Uterus (tissue), 3 donors: ENCODE measurements at regions not wholly inside any gene's neighbourhood (a gene's known extent, or its start where the extent isn't known, plus 50 kb on each side); places are given as distances from the start of the nearest gene placed in this dataset.

Source experiments
- DNase-seq, 2 donors: peaks; one replicate each; pipeline ENCODE4 v3.0.0-alpha.2; 2019 to 2020
- H3K27ac ChIP-seq, 2 donors: fragments of 200-600 bp; sonication (generic); 1 replicate in 1 of 2; 2 replicates in 1 of 2; pipeline ENCODE4 v1.5.1; 2016 to 2018
- H3K27me3 ChIP-seq, 2 donors: fragments of 200-600 bp; sonication (generic); one replicate each; pipeline ENCODE4 v1.5.1; 2018 to 2019; ENCODE audit warnings: control low read depth in 1 of 2
- H3K36me3 ChIP-seq, 2 donors: fragments of 200-600 bp; sonication (generic); one replicate each; pipeline ENCODE4 v1.5.1; 2019; ENCODE audit warnings: control low read depth in 1 of 2
- H3K4me1 ChIP-seq, 2 donors: fragments of 200-600 bp; sonication (generic); one replicate each; pipeline ENCODE4 v1.5.1; 2018 to 2019; ENCODE audit warnings: control low read depth in 1 of 2
- H3K4me3 ChIP-seq, 2 donors: fragments of 200-600 bp; sonication (generic); 1 replicate in 1 of 2; 2 replicates in 1 of 2; pipeline ENCODE4 v1.5.1; 2018 to 2019; ENCODE audit warnings: mild to moderate bottlenecking in 1 of 2
- H3K9me3 ChIP-seq, 2 donors: fragments of 200-600 bp; sonication (generic); one replicate each; pipeline ENCODE4 v1.5.1; 2019; ENCODE audit warnings: control low read depth in 1 of 2
- POLR2A ChIP-seq, 2 donors: fragments of 450-650 bp; IDR thresholded peaks; one replicate each; pipeline ENCODE4 v1.6.1; 2016; ENCODE audit warnings: antibody characterized with exemption in 2 of 2, mild to moderate bottlenecking in 1 of 2, moderate library complexity in 1 of 2
- intact Hi-C: fragments of 100-400 bp; cut with DNase I; formaldehyde crosslinking; loops from one replicate; pipeline ENCODE4 v1.15.1; 2023; ENCODE audit warnings: low total_unique reads
- TF ChIP-seq, protein P1 (sequence below), 4 experiments: fragments of 200-600 bp in 2 of 4; fragments of 450-650 bp in 2 of 4; sonication (generic) in 2 of 4; IDR thresholded peaks; one replicate each; pipeline ENCODE4 v1.5.1; 2016 to 2019; ENCODE audit warnings: antibody characterized with exemption in 4 of 4, mild to moderate bottlenecking in 2 of 4, moderate library complexity in 1 of 4
- donor health status: DM: yes; HTN: yes; CAD: no.

DNA sequence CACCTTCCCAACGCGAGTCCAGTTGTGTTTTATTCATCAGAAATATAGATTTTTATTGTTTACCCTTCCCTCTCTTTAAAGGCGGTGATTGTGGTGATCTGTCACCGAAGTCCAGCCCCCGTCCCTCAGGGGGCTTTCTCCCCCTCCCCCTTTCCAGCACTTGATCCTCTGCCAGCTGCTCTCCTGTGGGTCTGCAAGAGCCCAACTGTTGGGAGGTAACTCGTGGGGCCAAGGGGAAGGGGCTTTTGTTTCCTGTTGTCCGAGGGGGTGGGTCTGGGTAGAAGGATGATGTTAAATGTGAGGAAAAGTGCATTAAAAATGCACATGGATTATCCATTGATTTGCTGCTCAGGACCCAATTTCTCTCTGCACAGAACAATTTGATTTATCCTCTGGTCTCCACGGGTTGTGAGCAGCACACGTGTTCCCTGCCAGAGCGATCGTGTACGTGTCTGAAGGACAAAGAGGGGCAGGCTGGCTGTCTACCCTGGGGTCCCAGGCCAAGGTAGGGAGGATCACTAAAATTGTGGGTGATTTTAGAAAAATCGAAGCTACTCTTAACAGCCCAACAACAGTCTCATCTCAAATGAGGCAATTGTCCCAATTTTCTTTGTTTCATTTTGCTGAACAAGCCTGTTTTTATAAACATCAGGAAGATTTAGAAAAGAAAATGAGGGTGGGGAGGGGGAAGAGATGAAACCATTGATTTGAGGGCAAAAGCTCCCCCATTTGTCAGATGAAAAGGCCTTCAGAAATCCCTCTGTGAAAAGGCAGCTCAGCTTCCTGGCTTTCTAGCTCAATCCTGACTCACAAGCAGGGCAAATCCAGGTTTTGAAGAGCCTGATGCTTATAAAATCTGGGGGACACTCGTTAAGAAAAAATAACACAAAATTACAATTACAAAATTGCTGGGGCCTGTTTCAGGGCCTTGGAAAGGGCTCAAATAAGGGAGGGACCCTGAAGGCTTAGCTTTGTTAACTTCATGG is 176.2 kb downstream of the RHOU start:
- no peaks in the 10 kb centered on the region for H3K36me3 ChIP-seq
- H3K4me3 ChIP-seq: no peak overlapping the region
- H3K9me3 ChIP-seq: no peaks in the 10 kb centered on the region
- H3K4me1 ChIP-seq: no peaks in the 10 kb centered on the region
- intact Hi-C loops: no loop called here
- no peak for DNase-seq
- no peak for TF ChIP-seq POLR2A (IDR thresholded peaks at IDR 0.05)
- TF ChIP-seq, protein P1, sequence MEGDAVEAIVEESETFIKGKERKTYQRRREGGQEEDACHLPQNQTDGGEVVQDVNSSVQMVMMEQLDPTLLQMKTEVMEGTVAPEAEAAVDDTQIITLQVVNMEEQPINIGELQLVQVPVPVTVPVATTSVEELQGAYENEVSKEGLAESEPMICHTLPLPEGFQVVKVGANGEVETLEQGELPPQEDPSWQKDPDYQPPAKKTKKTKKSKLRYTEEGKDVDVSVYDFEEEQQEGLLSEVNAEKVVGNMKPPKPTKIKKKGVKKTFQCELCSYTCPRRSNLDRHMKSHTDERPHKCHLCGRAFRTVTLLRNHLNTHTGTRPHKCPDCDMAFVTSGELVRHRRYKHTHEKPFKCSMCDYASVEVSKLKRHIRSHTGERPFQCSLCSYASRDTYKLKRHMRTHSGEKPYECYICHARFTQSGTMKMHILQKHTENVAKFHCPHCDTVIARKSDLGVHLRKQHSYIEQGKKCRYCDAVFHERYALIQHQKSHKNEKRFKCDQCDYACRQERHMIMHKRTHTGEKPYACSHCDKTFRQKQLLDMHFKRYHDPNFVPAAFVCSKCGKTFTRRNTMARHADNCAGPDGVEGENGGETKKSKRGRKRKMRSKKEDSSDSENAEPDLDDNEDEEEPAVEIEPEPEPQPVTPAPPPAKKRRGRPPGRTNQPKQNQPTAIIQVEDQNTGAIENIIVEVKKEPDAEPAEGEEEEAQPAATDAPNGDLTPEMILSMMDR (IDR thresholded peaks at IDR 0.05): no peak
- H3K27ac ChIP-seq: no peak overlapping the region
- no peaks in the 10 kb centered on the region for H3K27me3 ChIP-seq

DNA sequence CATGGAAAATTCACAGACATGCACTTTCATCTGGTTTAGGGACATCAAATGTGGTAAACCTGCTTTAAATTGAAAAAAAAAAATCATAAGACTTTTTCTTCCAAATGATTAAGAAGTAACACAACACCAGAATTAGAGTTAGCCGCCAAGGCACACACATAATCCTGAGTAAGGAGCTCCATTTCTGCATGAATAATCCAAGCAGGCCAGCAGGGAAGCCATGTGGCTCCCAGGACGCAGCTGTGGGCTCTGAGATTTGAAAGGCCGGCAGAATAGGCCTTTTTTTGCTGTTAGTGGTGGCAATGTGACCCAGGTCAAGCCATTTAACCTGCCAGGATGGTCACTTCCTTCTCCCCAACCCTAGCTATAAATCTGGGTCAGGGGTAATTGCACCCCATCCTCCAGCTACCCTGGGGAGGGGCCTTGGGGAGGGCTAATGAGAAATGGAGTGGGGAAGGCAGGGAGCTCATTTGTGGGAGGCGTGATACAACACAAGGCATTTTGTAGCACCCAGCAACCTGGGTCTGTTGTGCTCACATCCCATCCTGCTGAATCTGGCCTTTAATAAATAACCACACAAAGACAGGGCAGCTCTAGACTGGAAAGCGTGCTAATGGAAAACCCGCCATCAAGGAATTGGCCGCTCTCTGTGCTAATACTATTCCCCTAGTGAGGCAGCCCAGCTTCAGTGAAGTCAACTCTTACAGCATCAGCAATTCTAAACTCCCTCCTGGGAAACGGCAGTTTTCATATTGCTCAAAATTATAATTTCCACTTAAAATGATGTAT is 178.5 kb downstream of the RHOU start:
- no peaks in the 10 kb centered on the region for H3K9me3 ChIP-seq
- no peak overlapping the region for H3K4me3 ChIP-seq
- TF ChIP-seq, protein P1 (IDR thresholded peaks at IDR 0.05): no peak
- TF ChIP-seq POLR2A (IDR thresholded peaks at IDR 0.05): no peak
- intact Hi-C loops: no loop called here
- H3K36me3 ChIP-seq: no peaks in the 10 kb centered on the region
- H3K4me1 ChIP-seq: no peaks in the 10 kb centered on the region
- no peak overlapping the region for H3K27ac ChIP-seq
- no peaks in the 10 kb centered on the region for H3K27me3 ChIP-seq
- no peak for DNase-seq

DNA sequence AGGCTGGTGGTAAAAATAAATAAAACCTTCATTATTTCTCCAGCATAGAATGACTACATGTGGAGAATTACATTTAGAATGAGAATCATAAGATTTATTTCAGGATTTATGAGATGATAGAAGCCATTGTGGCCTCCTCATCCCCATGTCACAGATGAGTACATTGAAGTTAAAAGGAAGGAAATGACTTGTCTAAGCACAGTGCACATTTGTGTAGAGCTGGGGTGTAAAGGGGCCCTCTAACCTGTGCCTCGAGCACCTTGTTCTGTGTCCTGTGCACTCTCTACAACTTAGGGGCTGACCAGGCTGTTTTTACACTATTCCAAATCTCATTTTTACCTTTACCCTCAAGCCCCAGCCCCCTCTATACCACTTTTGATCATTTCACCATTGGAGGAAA is 179.4 kb downstream of the RHOU start:
- Histone ChIP-seq H3K4me3 (no peak overlapping the region), H3K36me3 (no peaks in the 10 kb centered on the region), H3K27me3 (no peaks in the 10 kb centered on the region), H3K27ac (no peak overlapping the region), H3K4me1 (no peaks in the 10 kb centered on the region), H3K9me3 (no peaks in the 10 kb centered on the region)
- TF ChIP-seq, protein P1 (IDR thresholded peaks at IDR 0.05): no peak
- no peak for TF ChIP-seq POLR2A (IDR thresholded peaks at IDR 0.05)
- intact Hi-C loops: no loop called here
- no peak for DNase-seq

DNA sequence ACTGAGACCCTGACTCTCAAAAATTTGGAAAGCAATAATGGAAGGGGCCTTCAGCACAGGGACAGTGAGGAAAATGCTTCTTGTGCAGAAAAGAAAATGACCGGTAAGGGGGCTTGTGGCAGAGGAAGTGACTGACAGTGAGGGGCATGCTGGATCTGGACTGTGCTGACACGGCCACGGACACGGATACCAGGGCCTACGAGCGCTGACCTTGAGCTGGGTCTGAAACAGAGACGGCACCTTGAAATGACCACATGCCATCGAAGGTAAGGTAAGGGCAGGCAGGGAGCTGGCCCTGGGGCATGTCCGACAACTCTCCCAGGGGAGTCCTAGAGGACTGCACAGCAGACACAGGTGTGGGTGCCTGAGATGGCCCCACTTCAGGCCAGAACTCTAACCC is 182.1 kb downstream of the RHOU start:
- intact Hi-C loops: no loop called here
- no peaks in the 10 kb centered on the region for H3K27me3 ChIP-seq
- DNase-seq: no peak
- TF ChIP-seq, protein P1 (IDR thresholded peaks at IDR 0.05): no peak
- TF ChIP-seq POLR2A (IDR thresholded peaks at IDR 0.05): no peak
- H3K27ac ChIP-seq: no peak overlapping the region
- no peak overlapping the region for H3K4me3 ChIP-seq
- no peaks in the 10 kb centered on the region for H3K9me3 ChIP-seq
- H3K36me3 ChIP-seq: no peaks in the 10 kb centered on the region
- no peaks in the 10 kb centered on the region for H3K4me1 ChIP-seq

DNA sequence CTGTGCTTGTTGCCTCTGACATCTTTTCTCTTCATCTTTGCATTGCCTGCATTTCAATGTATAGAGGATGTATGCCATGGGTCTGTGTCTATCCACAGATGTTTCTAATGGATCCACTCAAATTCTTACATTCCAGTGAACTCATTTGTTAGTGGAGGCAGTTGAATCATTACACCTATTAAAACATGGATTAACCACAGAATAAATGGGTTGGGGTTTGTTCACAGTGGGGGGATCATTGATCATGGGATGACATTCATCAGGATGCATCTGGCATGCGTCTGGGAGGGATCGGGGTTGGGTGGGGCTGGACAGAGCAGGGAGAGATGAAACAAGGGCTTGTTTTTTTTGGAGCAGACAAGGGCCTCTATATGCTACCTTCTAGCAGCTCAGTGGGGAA is 182.5 kb downstream of the RHOU start:
- intact Hi-C loops: no loop called here
- no peak for TF ChIP-seq POLR2A (IDR thresholded peaks at IDR 0.05)
- H3K27me3 ChIP-seq: no peaks in the 10 kb centered on the region
- no peak for DNase-seq
- no peak overlapping the region for H3K27ac ChIP-seq
- H3K36me3 ChIP-seq: no peaks in the 10 kb centered on the region
- H3K9me3 ChIP-seq: no peaks in the 10 kb centered on the region
- no peaks in the 10 kb centered on the region for H3K4me1 ChIP-seq
- no peak overlapping the region for H3K4me3 ChIP-seq
